ENCODE measurements at regions not wholly inside any gene's neighbourhood (a gene's known extent, or its start where the extent isn't known, plus 50 kb on each side); places are given as distances from the start of the nearest gene placed in this dataset.
A peak's percentile ranks its signal among the peaks of the same experiment; 100 is the strongest.
"Not testable (repeated sequence)": the region's sequence is repeated elsewhere in the genome, so short reads cannot be mapped to it uniquely, and the experiment has no call there.

GRCh38 chr7:69445541-69445940 lies 152.7 kb upstream of the AUTS2 start:
- Histone ChIP-seq H2BK5ac (ENCODE audit: low read length) (no peak overlapping the region), H3K56ac (ENCODE audit: low read length) (peak overlapping the region; percentile 17), H4K5ac (ENCODE audit: low read length) (no peak overlapping the region), H3K27ac (ENCODE audit: low read depth, low read length) (no peak overlapping the region), H3K4ac (ENCODE audit: low read depth, low read length) (no peak overlapping the region), H3K23ac (ENCODE audit: low read length) (no peak overlapping the region), H3K4me3 (ENCODE audit: low read length) (no peak overlapping the region), H3K36me3 (ENCODE audit: control insufficient read depth, insufficient read depth, low read length) (no peaks in the 10 kb centered on the region), H3K79me2 (ENCODE audit: control insufficient read depth, insufficient read depth, low read length) (no peaks in the 10 kb centered on the region), H3K27me3 (ENCODE audit: insufficient read depth, low read length, poor library complexity) (no peaks in the 10 kb centered on the region), H3K18ac (ENCODE audit: low read length) (no peak overlapping the region), H3K9ac (ENCODE audit: low read length) (no peak overlapping the region), H4K8ac (ENCODE audit: low read depth, low read length) (no peak overlapping the region), H3K4me2 (ENCODE audit: low read length) (no peak overlapping the region), H2BK15ac (replicated peaks; ENCODE audit: low read depth) (no peak overlapping the region), H2BK120ac (ENCODE audit: low read depth, low read length) (no peak overlapping the region), H2AK5ac (ENCODE audit: low read length) (no peak overlapping the region), H3K79me1 (ENCODE audit: low read length) (no peaks in the 10 kb centered on the region), H3K4me1 (ENCODE audit: control insufficient read depth, low read depth, low read length) (no peaks in the 10 kb centered on the region)
- WGBS (ENCODE audit: extremely low coverage, insufficient coverage, low lambda C conversion rate), result no CpG with 5 or more reads among the region's 11 CpGs
- DNase-seq, result peak; percentile 10

- not testable (repeated sequence) for H4K8ac ChIP-seq (ENCODE audit: low read depth, low read length)
Observed at GRCh38 chr7:69446213-69446612, 152.1 kb upstream of the AUTS2 start.

GRCh38 chr7:69448071-69448470 lies 150.2 kb upstream of the AUTS2 start:
- H2AK5ac ChIP-seq (ENCODE audit: low read length), result no peak overlapping the region
- H3K23ac ChIP-seq (ENCODE audit: low read length), result no peak overlapping the region
- no peaks in the 10 kb centered on the region for H3K36me3 ChIP-seq (ENCODE audit: control insufficient read depth, insufficient read depth, low read length)
- no peaks in the 10 kb centered on the region for H3K27me3 ChIP-seq (ENCODE audit: insufficient read depth, low read length, poor library complexity)
- H3K79me1 ChIP-seq (ENCODE audit: low read length), result no peaks in the 10 kb centered on the region
- no peaks in the 10 kb centered on the region for H3K4me1 ChIP-seq (ENCODE audit: control insufficient read depth, low read depth, low read length)
- no peak overlapping the region for H3K4ac ChIP-seq (ENCODE audit: low read depth, low read length)
- H3K18ac ChIP-seq (ENCODE audit: low read length), result no peak overlapping the region
- no peak overlapping the region for H3K56ac ChIP-seq (ENCODE audit: low read length)
- H3K27ac ChIP-seq (ENCODE audit: low read depth, low read length), result no peak overlapping the region
- no peak overlapping the region for H2BK120ac ChIP-seq (ENCODE audit: low read depth, low read length)
- no peaks in the 10 kb centered on the region for H3K79me2 ChIP-seq (ENCODE audit: control insufficient read depth, insufficient read depth, low read length)
- no peak overlapping the region for H4K5ac ChIP-seq (ENCODE audit: low read length)
- H2BK15ac ChIP-seq (replicated peaks; ENCODE audit: low read depth), result no peak overlapping the region
- no peak overlapping the region for H3K9ac ChIP-seq (ENCODE audit: low read length)
- no peak overlapping the region for H3K4me3 ChIP-seq (ENCODE audit: low read length)
- no peak overlapping the region for H3K4me2 ChIP-seq (ENCODE audit: low read length)
- DNase-seq, result no peak
- H2BK5ac ChIP-seq (ENCODE audit: low read length), result no peak overlapping the region
- no peak overlapping the region for H4K8ac ChIP-seq (ENCODE audit: low read depth, low read length)
- no CpG with 5 or more reads among the region's 14 CpGs for WGBS (ENCODE audit: extremely low coverage, insufficient coverage, low lambda C conversion rate)

More at GRCh38 chr7:69446213-69446612, 152.1 kb upstream of the AUTS2 start:
- not testable (repeated sequence) for H4K5ac ChIP-seq (ENCODE audit: low read length); H3K79me2 ChIP-seq (ENCODE audit: control insufficient read depth, insufficient read depth, low read length); H3K9ac ChIP-seq (ENCODE audit: low read length); H3K27ac ChIP-seq (ENCODE audit: low read depth, low read length); H3K23ac ChIP-seq (ENCODE audit: low read length); H3K4me2 ChIP-seq (ENCODE audit: low read length); H3K36me3 ChIP-seq (ENCODE audit: control insufficient read depth, insufficient read depth, low read length); H3K4ac ChIP-seq (ENCODE audit: low read depth, low read length); H3K18ac ChIP-seq (ENCODE audit: low read length); H2BK5ac ChIP-seq (ENCODE audit: low read length); H3K79me1 ChIP-seq (ENCODE audit: low read length); H2BK15ac ChIP-seq (replicated peaks; ENCODE audit: low read depth); H2BK120ac ChIP-seq (ENCODE audit: low read depth, low read length); H2AK5ac ChIP-seq (ENCODE audit: low read length); H3K4me1 ChIP-seq (ENCODE audit: control insufficient read depth, low read depth, low read length); H3K4me3 ChIP-seq (ENCODE audit: low read length); DNase-seq; H3K56ac ChIP-seq (ENCODE audit: low read length); H3K27me3 ChIP-seq (ENCODE audit: insufficient read depth, low read length, poor library complexity)
- no CpG with 5 or more reads among the region's 7 CpGs for WGBS (ENCODE audit: extremely low coverage, insufficient coverage, low lambda C conversion rate)

GRCh38 chr7:69450456-69450855 lies 147.8 kb upstream of the AUTS2 start:
- no peak overlapping the region for H4K8ac ChIP-seq (ENCODE audit: low read depth, low read length)
- H2BK120ac ChIP-seq (ENCODE audit: low read depth, low read length), result no peak overlapping the region
- no peaks in the 10 kb centered on the region for H3K36me3 ChIP-seq (ENCODE audit: control insufficient read depth, insufficient read depth, low read length)
- no peak overlapping the region for H3K9ac ChIP-seq (ENCODE audit: low read length)
- H3K23ac ChIP-seq (ENCODE audit: low read length), result no peak overlapping the region
- no CpG with 5 or more reads among the region's 5 CpGs for WGBS (ENCODE audit: extremely low coverage, insufficient coverage, low lambda C conversion rate)
- H3K27me3 ChIP-seq (ENCODE audit: insufficient read depth, low read length, poor library complexity), result no peaks in the 10 kb centered on the region
- H2BK15ac ChIP-seq (replicated peaks; ENCODE audit: low read depth), result no peak overlapping the region
- H3K56ac ChIP-seq (ENCODE audit: low read length), result no peak overlapping the region
- no peak overlapping the region for H3K4me3 ChIP-seq (ENCODE audit: low read length)
- no peak overlapping the region for H3K4ac ChIP-seq (ENCODE audit: low read depth, low read length)
- no peak overlapping the region for H3K4me2 ChIP-seq (ENCODE audit: low read length)
- H2AK5ac ChIP-seq (ENCODE audit: low read length), result no peak overlapping the region
- H3K79me1 ChIP-seq (ENCODE audit: low read length), result no peaks in the 10 kb centered on the region
- H3K79me2 ChIP-seq (ENCODE audit: control insufficient read depth, insufficient read depth, low read length), result no peaks in the 10 kb centered on the region
- H2BK5ac ChIP-seq (ENCODE audit: low read length), result no peak overlapping the region
- H3K18ac ChIP-seq (ENCODE audit: low read length), result no peak overlapping the region
- H3K27ac ChIP-seq (ENCODE audit: low read depth, low read length), result peak overlapping the region; percentile 52
- DNase-seq, result peak; percentile 80
- H4K5ac ChIP-seq (ENCODE audit: low read length), result no peak overlapping the region
- no peaks in the 10 kb centered on the region for H3K4me1 ChIP-seq (ENCODE audit: control insufficient read depth, low read depth, low read length)

- Histone ChIP-seq H3K27ac (ENCODE audit: low read depth, low read length) (no peak overlapping the region), H2BK5ac (ENCODE audit: low read length) (no peak overlapping the region), H2AK5ac (ENCODE audit: low read length) (no peak overlapping the region), H3K4me2 (ENCODE audit: low read length) (no peak overlapping the region), H3K56ac (ENCODE audit: low read length) (no peak overlapping the region), H3K23ac (ENCODE audit: low read length) (no peak overlapping the region), H3K18ac (ENCODE audit: low read length) (no peak overlapping the region), H3K79me2 (ENCODE audit: control insufficient read depth, insufficient read depth, low read length) (no peaks in the 10 kb centered on the region), H3K4ac (ENCODE audit: low read depth, low read length) (no peak overlapping the region), H3K9ac (ENCODE audit: low read length) (no peak overlapping the region), H4K8ac (ENCODE audit: low read depth, low read length) (no peak overlapping the region), H4K5ac (ENCODE audit: low read length) (no peak overlapping the region), H3K4me1 (ENCODE audit: control insufficient read depth, low read depth, low read length) (no peaks in the 10 kb centered on the region), H3K4me3 (ENCODE audit: low read length) (no peak overlapping the region), H3K79me1 (ENCODE audit: low read length) (no peaks in the 10 kb centered on the region), H3K27me3 (ENCODE audit: insufficient read depth, low read length, poor library complexity) (no peaks in the 10 kb centered on the region), H2BK15ac (replicated peaks; ENCODE audit: low read depth) (no peak overlapping the region), H3K36me3 (ENCODE audit: control insufficient read depth, insufficient read depth, low read length) (no peaks in the 10 kb centered on the region), H2BK120ac (ENCODE audit: low read depth, low read length) (no peak overlapping the region)
- no peak for DNase-seq
- no CpG with 5 or more reads among the region's 2 CpGs for WGBS (ENCODE audit: extremely low coverage, insufficient coverage, low lambda C conversion rate)
Observed at GRCh38 chr7:69451715-69452114, 146.6 kb upstream of the AUTS2 start.

- H2BK15ac ChIP-seq (replicated peaks; ENCODE audit: low read depth), result no peak overlapping the region
- no peak overlapping the region for H3K4me3 ChIP-seq (ENCODE audit: low read length)
- H3K9ac ChIP-seq (ENCODE audit: low read length), result no peak overlapping the region
- H3K4me2 ChIP-seq (ENCODE audit: low read length), result no peak overlapping the region
- no peak overlapping the region for H2BK5ac ChIP-seq (ENCODE audit: low read length)
- H3K4me1 ChIP-seq (ENCODE audit: control insufficient read depth, low read depth, low read length), result no peaks in the 10 kb centered on the region
- H3K79me1 ChIP-seq (ENCODE audit: low read length), result no peaks in the 10 kb centered on the region
- H3K27ac ChIP-seq (ENCODE audit: low read depth, low read length), result no peak overlapping the region
- H4K8ac ChIP-seq (ENCODE audit: low read depth, low read length), result no peak overlapping the region
- no peak overlapping the region for H3K56ac ChIP-seq (ENCODE audit: low read length)
- H2BK120ac ChIP-seq (ENCODE audit: low read depth, low read length), result no peak overlapping the region
- no peak overlapping the region for H3K18ac ChIP-seq (ENCODE audit: low read length)
- H3K23ac ChIP-seq (ENCODE audit: low read length), result no peak overlapping the region
- H2AK5ac ChIP-seq (ENCODE audit: low read length), result no peak overlapping the region
- H3K36me3 ChIP-seq (ENCODE audit: control insufficient read depth, insufficient read depth, low read length), result no peaks in the 10 kb centered on the region
- no CpG with 5 or more reads among the region's 2 CpGs for WGBS (ENCODE audit: extremely low coverage, insufficient coverage, low lambda C conversion rate)
- H3K79me2 ChIP-seq (ENCODE audit: control insufficient read depth, insufficient read depth, low read length), result no peaks in the 10 kb centered on the region
- H3K27me3 ChIP-seq (ENCODE audit: insufficient read depth, low read length, poor library complexity), result no peaks in the 10 kb centered on the region
- H4K5ac ChIP-seq (ENCODE audit: low read length), result no peak overlapping the region
- no peak for DNase-seq
- no peak overlapping the region for H3K4ac ChIP-seq (ENCODE audit: low read depth, low read length)
Observed at GRCh38 chr7:69452797-69453196, 145.5 kb upstream of the AUTS2 start.
